TTC549 (cell line): ENCODE measurements at regions not wholly inside any gene's neighbourhood (a gene's known extent, or its start where the extent isn't known, plus 50 kb on each side); places are given as distances from the start of the nearest gene placed in this dataset.
"Not testable (repeated sequence)": the region's sequence is repeated elsewhere in the genome, so short reads cannot be mapped to it uniquely, and the experiment has no call there.

Experiments
- FAIRE-seq: peaks from 2 replicates; lab custom pipeline; 2012; peaks lifted over from hg19 to GRCh38; lab: Jason Lieb, UNC

DNA sequence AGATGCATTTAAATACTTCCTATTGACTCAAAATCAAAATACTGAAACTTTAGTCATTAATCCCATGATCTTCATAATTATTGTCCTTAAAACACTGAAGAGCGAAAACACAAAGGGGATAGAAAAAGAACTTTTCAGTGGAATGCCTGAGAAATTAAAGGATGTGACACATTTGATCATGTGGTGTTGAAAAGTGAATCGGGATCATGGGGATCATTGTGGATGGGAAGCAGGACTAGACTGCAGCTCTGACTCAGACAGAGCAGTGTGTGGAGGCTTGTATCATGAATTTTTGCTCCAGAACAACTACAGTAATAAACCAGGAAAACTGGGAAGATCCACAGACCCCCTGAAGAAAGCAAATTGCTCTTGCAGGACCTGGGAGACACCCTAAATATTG, 161.1 kb upstream of the CXADR start:
- no peak for FAIRE-seq

DNA sequence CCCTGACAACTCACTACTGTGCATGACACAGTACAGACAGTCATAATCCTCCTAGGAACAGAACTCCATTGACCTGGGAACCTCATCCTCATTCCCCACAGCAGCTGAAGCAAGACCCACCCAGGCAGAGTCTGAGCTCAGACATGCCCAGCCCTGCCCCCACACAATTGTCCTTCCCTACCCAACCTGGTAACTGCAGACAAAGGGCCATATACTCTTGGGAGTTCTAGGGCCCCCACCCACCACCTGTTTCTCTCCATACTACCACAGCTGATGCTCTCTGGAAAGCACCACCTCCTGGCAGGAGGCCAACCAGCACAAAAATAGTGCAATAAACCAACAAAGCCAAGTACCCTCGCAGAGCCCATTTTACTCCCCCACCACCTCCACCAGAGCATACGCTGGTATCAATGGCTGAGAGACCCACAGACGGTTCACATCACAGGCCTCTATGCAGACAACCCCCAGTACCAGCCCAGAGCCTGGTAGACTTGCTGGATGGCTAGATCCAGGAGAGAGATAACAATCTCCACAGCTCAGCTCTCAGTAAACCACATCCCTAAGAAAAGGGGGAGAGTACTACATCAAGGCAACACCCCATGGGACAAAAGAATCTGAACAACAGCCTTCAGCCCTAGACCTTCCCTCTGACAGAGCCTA, 159.7 kb upstream of the CXADR start:
- no peak for FAIRE-seq

- FAIRE-seq: no peak
These were observed 153.1 kb upstream of the CXADR start for GRCh38 chr21:17359781-17360180.

DNA sequence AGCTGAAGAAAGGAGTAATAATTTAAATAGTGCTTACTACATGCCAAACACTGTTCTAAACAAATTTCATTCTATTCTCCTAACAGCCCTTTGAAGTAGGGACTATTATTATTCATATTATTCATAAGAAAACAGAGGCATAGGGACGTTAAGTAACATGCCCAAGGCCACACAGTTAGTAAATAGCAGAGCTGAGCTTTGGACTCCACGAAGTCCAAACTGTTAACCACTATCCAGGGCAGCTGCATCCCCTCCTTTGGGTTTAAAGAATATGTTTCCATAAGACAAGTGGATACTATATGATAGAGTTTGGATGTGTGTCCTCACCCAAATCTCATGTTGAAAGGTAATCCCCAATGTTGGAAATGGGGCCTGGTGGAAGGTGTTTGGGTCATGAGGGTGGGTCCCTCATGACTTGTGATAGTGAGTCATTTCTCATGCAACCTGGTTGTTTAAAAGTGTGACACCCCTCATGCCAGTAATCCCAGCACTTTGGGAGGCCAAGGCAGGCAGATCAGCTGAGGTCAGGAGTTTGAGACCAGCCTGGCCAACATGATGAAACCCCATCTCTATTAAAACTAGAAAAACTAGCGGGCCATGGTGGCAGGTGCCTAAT, 144.0 kb upstream of the CXADR start:
- no peak for FAIRE-seq

DNA sequence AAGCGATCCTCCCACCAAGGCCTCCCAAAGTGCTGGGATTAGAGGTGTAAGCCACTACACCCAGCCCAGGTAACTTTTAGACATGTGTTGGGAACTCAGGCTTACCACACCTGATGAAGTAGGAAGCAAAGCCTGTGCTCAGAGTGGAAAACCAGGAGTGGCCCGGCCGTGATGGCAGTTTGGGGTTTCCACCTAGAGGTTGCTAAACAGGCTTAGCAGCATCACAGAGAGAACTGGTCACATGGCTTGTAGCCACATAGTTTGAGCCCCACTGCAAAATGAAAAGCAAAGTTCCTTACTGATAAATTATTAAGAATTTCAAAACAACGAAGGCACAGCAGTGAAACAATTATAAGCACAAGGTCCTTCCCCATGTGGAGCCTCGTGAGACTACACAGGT, 142.6 kb upstream of the CXADR start:
- no peak for FAIRE-seq

- FAIRE-seq: no peak
These were observed 141.9 kb upstream of the CXADR start for GRCh38 chr21:17370916-17371315.

DNA sequence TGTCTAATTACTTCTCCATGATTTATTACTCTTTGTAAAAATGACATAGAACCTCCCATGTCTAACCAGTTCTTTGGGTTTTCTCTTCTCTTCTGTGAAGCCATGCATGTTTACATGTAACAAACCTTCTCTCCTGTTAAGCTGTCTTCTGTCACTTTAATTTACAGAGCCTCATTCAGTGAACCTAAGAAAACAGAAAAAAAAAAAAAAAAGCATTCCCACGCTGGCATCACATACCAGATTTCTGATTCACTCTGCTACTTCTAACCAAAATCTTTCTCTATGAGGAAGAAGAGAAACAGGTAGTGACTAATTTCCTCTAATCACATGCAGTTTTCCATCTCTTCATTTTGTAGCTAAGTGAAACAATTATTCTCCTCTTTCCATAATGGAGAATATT, 141.4 kb upstream of the CXADR start:
- no peak for FAIRE-seq

DNA sequence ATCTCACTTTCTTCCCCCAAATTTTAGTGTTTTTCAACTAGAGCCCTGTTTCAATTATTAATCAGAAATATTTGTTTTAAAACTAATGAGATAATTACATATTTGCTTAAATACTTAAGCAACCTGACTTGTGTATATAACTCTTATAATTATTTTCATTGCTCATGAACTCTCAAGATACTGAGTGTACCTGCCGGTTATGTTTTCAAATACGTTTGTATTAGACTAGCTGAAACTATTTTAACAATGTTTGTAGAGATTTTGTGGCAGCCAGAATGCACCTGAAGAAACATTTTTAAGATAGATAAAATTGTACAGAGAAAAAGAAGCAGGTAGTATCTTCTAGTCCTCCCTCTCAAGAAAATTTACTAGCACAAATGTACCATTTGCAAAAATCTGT, 140.6 kb upstream of the CXADR start:
- FAIRE-seq: no peak

DNA sequence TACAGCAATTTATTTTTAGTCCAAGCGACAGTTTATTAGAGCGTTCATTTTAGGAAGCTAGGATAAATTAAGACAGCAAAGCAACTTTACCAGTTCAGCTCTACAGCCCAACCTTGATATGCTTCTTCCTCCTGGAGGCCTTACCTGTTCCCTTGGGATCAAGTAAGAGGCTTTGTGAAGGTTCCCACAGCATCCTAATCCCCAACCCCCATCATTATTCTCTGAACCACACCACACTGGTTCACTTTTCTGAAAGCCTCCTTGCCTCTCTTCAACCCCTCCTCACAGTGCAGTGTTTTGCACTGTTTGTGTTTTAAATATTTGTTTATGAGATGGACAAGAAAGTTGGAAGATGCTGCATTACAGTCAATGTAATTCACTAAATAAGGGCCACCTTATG, 126.3 kb upstream of the CXADR start:
- FAIRE-seq: no peak

GRCh38 chr21:17387030-17387617, 125.7 kb upstream of the CXADR start:
- peak; percentile 97 for FAIRE-seq

DNA sequence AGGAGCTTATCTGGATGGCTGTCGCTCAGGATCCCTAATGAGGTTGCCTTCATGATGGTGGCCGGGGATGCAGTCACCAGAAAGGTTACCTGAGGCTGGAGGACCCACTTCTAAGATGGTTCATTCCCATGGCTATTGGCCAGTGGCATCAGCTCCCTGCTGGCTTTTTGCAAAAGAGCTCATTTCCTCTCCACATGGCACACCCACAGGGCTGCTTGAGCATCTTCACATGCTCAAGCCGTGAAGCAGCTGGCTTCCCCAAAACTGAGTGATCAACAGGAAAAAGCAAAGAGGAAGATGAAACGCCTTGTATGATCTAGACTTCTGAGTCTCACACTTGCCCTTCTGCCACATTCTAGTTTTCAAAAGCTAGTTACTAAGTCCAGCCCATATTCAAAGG, 124.6 kb upstream of the CXADR start:
- FAIRE-seq: no peak

DNA sequence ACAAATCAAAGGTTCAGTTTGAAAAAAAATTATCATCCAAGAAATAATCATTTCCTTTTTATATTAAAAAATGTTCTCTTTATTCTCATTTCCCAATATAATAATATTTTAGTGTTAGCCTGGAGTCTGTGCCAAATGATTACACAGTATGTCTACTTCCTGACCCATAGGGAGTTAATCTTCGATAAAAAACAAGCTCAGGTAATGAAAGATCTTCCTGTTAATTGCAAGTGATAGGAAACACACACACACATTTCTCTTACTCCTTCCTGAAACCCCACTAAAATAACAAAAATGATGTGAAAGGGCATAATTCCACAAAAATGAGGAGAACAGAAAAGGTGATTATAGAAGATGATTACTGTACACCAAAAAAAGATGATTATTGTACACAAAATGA, 123.5 kb upstream of the CXADR start:
- no peak for FAIRE-seq

- no peak for FAIRE-seq
These were observed 122.3 kb upstream of the CXADR start for GRCh38 chr21:17390569-17390968.

DNA sequence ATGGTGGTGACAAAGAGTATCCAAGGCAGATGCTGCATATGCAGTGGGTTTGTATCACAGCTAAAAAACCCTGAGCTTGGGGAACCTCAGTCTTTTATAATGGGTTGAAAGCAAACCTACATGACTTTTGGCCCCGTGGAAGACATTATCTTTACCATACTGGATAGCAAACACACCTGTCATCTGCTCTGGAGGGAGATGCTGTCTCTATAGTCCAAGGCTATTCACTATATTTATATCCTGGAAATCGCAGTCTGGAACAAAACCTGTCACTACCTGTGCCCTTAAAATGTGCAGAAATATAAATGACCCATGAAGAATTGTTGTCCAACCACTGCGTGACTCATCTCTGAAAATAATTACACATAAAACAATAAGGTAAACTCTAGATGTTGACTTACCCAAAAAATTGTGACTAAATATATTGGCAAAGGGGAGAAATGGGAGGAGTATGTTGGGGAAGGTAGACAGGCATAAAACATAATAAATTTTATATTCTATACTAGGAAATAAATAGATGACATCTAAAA, 121.0 kb upstream of the CXADR start:
- no peak for FAIRE-seq

GRCh38 chr21:17393413-17393812, 119.4 kb upstream of the CXADR start:
- no peak for FAIRE-seq

DNA sequence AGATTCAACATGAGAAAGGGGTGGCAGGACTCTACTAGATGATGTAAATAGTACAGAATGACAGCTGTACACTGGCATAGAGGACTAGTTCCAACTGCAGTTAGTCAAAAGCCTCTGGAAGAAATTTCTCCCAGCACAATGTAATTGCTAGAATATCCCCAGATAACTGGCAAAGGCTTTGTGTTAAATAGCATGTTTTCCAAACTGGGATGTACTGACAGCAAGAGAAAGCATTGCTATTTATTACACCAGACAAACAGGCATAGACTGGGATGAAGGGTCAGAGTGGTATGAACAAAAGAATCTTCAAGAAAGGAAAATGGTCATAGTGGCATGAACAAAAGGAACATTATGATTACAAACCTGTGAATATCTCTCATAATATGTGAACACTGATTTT, 115.9 kb upstream of the CXADR start:
- FAIRE-seq: no peak

- FAIRE-seq: no peak
These were observed 115.1 kb upstream of the CXADR start for GRCh38 chr21:17397703-17398102.

DNA sequence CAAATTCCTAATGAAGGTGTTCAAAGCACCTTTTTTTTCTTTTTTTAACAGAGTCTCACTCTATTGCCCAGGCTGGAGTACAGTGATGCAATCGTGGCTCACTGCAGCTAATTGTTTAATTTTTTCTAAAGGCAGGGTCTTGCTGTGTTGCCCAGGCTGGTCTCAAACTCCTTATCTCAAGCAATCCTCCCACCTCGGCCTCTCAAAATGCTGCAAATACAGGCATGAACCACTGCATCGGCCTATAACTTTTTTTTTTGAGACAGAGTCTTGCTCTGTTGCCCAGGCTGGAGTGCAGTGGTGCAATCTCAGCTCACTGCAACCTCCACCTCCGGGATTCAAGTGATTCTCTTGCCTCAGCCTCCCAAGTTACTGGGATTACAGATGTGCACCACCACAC, 113.9 kb upstream of the CXADR start:
- not testable (repeated sequence) for FAIRE-seq

DNA sequence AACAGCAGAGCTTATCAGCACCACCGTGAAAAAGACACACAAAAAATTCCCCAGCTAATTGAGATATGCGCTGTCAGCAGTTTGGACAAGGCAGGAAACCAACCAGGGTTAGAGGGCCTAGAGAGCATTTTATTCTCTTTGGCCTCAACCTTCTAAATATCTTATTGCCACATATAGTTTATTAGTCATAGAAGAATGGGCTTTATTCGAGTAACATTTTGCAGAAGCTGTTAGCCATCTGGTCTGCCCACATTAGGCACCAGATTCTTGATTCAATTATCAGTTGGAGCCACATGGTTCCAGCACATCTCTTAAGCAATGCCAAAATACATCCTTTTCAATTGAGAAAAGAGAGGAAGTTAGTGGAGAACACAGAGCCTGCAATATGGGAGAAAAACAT, 109.9 kb upstream of the CXADR start:
- FAIRE-seq: no peak

- FAIRE-seq: no peak
These were observed 106.6 kb upstream of the CXADR start for GRCh38 chr21:17406202-17406601.

DNA sequence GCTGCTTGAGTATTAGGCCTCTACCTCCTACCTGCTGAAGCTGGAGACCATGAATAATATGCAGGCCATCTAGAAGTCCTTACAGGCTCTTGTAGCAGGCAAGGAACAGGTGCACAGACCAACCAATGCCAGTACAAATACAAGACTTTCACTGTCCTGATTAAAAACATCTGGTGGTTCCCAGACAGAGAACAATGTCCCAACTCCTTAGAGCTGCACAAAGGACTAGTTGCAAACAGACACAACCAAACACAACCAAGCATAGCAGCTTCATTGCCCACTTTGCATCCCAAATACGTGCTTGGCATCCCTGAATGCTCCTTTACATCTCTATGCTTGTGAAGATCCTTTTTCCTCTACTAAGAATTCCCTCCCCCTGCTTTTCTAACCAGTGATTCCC, 98.1 kb upstream of the CXADR start:
- no peak for FAIRE-seq

DNA sequence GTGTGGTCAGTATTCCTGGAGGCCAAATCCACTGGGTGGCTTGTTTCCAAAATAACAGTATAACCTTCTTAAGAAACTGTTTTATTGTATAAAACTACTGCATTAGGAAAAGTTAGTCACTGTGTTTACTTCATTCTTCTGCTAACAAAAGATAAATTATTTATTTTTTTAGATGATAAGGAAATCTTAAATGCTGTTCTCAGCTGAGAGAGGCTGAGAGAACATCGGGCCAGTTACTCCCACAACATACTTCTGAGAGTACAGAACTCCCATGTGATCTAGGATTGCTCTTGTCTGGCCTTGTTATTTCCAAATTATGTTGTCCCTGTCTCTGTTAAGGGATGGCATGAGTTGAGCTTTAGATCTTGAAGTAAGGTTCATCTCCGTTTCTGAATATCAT, 96.7 kb upstream of the CXADR start:
- no peak for FAIRE-seq

DNA sequence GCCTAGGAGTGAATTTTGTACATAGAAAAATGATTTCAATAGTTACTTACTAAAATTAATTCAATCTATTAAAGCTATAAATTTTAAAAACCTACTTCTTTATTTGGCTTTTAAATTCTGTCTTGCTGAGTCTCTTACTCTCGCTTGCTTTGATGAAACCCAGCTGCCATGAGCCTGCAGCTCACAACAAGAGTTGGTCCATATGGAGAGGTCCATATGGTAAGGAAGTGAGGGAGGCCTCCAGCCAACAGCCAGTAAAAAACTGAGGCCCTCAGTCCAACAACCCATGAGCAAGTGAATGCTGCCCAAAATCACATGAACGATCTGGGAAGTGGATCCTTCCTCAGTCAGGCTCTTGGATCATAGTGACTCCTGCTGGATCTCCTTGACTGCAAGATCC, 89.9 kb upstream of the CXADR start:
- no peak for FAIRE-seq

DNA sequence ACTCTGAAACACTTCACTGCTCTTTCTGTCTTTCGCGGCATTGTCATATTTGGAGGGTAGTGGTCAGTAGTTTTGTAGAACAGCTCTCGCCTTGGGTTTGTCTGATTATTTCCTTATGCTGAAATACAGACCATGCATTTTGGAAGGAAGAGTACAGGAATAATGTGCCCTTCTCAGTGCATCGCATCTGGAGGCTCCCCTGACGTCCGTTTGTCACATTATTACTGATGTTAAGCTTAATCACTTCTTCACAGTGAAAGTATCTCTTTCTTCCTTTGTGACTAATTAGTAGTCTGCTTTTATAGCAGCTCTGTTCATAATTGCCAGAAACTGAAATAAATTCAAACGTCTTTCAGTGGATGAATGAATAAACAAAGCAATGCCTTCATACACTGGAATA, 85.7 kb upstream of the CXADR start:
- no peak for FAIRE-seq
